ENCODE measurements at regions not wholly inside any gene's neighbourhood (a gene's known extent, or its start where the extent isn't known, plus 50 kb on each side); places are given as distances from the start of the nearest gene placed in this dataset.
A peak's percentile ranks its signal among the peaks of the same experiment; 100 is the strongest.

DNA sequence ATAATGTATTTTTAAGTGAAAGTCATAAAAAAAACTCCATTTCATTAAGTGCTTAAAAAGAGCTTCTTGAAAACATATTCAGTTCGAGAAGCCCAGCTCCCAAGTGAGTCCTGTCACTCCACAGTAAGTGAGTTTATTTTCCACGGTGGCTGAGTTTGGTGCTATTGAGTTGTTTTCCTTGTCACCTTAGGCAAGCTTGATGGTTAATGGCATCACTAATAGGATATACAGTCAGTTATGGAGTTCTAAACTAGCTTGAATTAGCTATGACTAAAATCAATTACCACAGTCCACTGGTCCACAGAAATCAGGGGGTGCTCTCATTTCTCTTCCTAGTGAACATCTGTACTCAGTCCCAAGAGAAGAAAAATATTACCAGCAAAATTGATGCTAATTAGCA is 1526.2 kb upstream of the IGFBP7 start:
- no peaks in the 10 kb centered on the region for H3K27me3 ChIP-seq (ENCODE audit: control insufficient read depth in 1 of 2, insufficient read depth in 2 of 2, low read length in 2 of 2)
- ATAC-seq (no peak), FAIRE-seq (no peak), DNase-seq (ENCODE audit: low spot score) (no peak)
- no peaks in the 10 kb centered on the region for H3K79me2 ChIP-seq (ENCODE audit: insufficient read depth, low read length)
- no peak overlapping the region for H3K27ac ChIP-seq (ENCODE audit: extremely low read length, insufficient read depth, low read length)
- no TSS peak for BruUV-seq (replicated peaks)
- 40% methylated on average over 2 of the region's 2 CpGs for WGBS (ENCODE audit: low lambda C conversion rate)
- TF ChIP-seq ZBTB3 (CRISPR knock-in tag; IDR thresholded peaks at IDR 0.05; ENCODE audit: borderline replicate concordance, low read depth) (no peak), JUNB (CRISPR knock-in tag; IDR thresholded peaks at IDR 0.05; ENCODE audit: borderline replicate concordance) (no peak), SMYD3 (CRISPR knock-in tag; IDR thresholded peaks at IDR 0.05) (no peak), ZBED4 (CRISPR knock-in tag; IDR thresholded peaks at IDR 0.05; ENCODE audit: borderline replicate concordance) (no peak)
- in situ Hi-C loops (cut with HindIII; ENCODE audit: extremely low pct_ligation_motif_present, low pct_unique_long_range_greater_than_20kb) (no loop called here), intact Hi-C loops (cut with micrococcal nuclease; ENCODE audit: unreplicated experiment) (no loop called here)
- no peak overlapping the region for H3K9ac ChIP-seq (ENCODE audit: insufficient read depth, low read depth, low read length)
- POLR2A ChIA-PET, result no interaction called here
- CTCF ChIA-PET (ENCODE audit: low intra/inter-chr PET ratio, low total read pairs), result no interaction called here
- peaks cover 26% of the 10 kb centered on the region for H3K9me3 ChIP-seq (ENCODE audit: low read length)
- no peak overlapping the region for H2AFZ ChIP-seq (ENCODE audit: low read length)
- no peak overlapping the region for H3K4me3 ChIP-seq (replicated peaks in 1 of 3; ENCODE audit: insufficient read depth in 1 of 3, low read depth in 2 of 3, low read length in 3 of 3)
- no peak overlapping the region for H3K4me2 ChIP-seq (ENCODE audit: low read depth, low read length)
- H3K36me3 ChIP-seq (replicated peaks in 1 of 2; ENCODE audit: control insufficient read depth in 1 of 2, insufficient read depth in 2 of 2, low read length in 2 of 2), result no peaks in the 10 kb centered on the region
- no peaks in the 10 kb centered on the region for H4K20me1 ChIP-seq (ENCODE audit: insufficient read depth, low read length)
- H3K4me1 ChIP-seq (ENCODE audit: insufficient read depth, low read length), result no peaks in the 10 kb centered on the region

DNA sequence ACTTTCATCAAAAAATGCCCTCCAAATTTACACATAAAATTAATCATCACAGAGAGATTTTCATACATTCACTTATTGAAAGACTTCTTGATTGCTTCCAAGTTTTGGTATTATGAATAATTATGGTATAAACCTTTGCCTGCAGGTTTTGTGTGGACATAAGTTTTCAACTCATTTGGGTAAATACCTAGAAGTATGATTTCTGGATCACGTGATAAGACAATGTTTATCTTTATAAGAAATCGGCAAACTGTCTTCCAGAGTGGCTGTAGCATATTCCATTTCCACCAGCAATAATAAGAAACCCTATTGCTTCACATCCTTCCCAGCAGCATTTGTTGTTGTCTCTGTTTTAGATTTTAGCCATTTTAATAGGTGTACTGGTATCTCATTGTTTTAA is 1507.0 kb upstream of the IGFBP7 start:
- WGBS (ENCODE audit: low lambda C conversion rate), result 0% methylated on average over 2 of the region's 2 CpGs
- Histone ChIP-seq H3K79me2 (ENCODE audit: insufficient read depth, low read length) (no peaks in the 10 kb centered on the region), H2AFZ (ENCODE audit: low read length) (no peak overlapping the region), H3K36me3 (replicated peaks in 1 of 2; ENCODE audit: control insufficient read depth in 1 of 2, insufficient read depth in 2 of 2, low read length in 2 of 2) (no peaks in the 10 kb centered on the region), H3K4me2 (ENCODE audit: low read depth, low read length) (no peak overlapping the region), H3K27me3 (ENCODE audit: control insufficient read depth in 1 of 2, insufficient read depth in 2 of 2, low read length in 2 of 2) (no peaks in the 10 kb centered on the region), H3K27ac (ENCODE audit: extremely low read length, insufficient read depth, low read length) (no peak overlapping the region), H4K20me1 (ENCODE audit: insufficient read depth, low read length) (no peaks in the 10 kb centered on the region), H3K4me1 (ENCODE audit: insufficient read depth, low read length) (no peaks in the 10 kb centered on the region), H3K4me3 (replicated peaks in 1 of 3; ENCODE audit: insufficient read depth in 1 of 3, low read depth in 2 of 3, low read length in 3 of 3) (no peak overlapping the region), H3K9me3 (ENCODE audit: low read length) (peaks cover 35% of the 10 kb centered on the region), H3K9ac (ENCODE audit: insufficient read depth, low read depth, low read length) (no peak overlapping the region)
- BruUV-seq (replicated peaks), result no TSS peak
- ATAC-seq (no peak), DNase-seq (ENCODE audit: low spot score) (no peak), FAIRE-seq (no peak)
- intact Hi-C loops (cut with micrococcal nuclease; ENCODE audit: unreplicated experiment) (no loop called here), in situ Hi-C loops (cut with HindIII; ENCODE audit: extremely low pct_ligation_motif_present, low pct_unique_long_range_greater_than_20kb) (no loop called here)
- POLR2A ChIA-PET, result no interaction called here
- CTCF ChIA-PET (ENCODE audit: low intra/inter-chr PET ratio, low total read pairs), result no interaction called here
- TF ChIP-seq ZBTB4 (CRISPR knock-in tag; IDR thresholded peaks at IDR 0.05; ENCODE audit: borderline replicate concordance) (no peak), RAD51 (IDR thresholded peaks at IDR 0.05; ENCODE audit: borderline replicate concordance) (peak; percentile 57; the same call in 1 of the 2 replicates)

All from HepG2 (cell line).